H9 (cell line): ENCODE measurements at regions not wholly inside any gene's neighbourhood (a gene's known extent, or its start where the extent isn't known, plus 50 kb on each side); places are given as distances from the start of the nearest gene placed in this dataset.

Experiments
- DNase-seq: peaks from one replicate; pipeline ENCODE4 v3.0.0-alpha.2; 2017
- H2AFZ ChIP-seq: one replicate; pipeline ENCODE4 v1.6.1; 2013; ENCODE audit warnings: mild to moderate bottlenecking, low read length, control low read depth, moderate library complexity
- H2AK5ac ChIP-seq: 2 replicates; pipeline ENCODE4 v1.6.1; 2013; ENCODE audit warnings: low read length, control low read depth, mixed read lengths; ENCODE audit not compliant: insufficient read length
- H2BK120ac ChIP-seq: one replicate; pipeline ENCODE4 v1.6.1; 2013; ENCODE audit warnings: low read depth, mild to moderate bottlenecking, low read length, control low read depth, inconsistent platforms; ENCODE audit not compliant: poor library complexity, severe bottlenecking
- H2BK12ac ChIP-seq: 2 replicates; pipeline ENCODE4 v1.6.1; 2013; ENCODE audit warnings: low read length, control low read depth, mixed read lengths, low read depth; ENCODE audit not compliant: insufficient read length
- H2BK15ac ChIP-seq: 2 replicates; pipeline ENCODE4 v1.6.1; 2013; ENCODE audit warnings: low read depth, low read length, control low read depth
- H2BK20ac ChIP-seq: one replicate; pipeline ENCODE4 v1.6.1; 2013; ENCODE audit warnings: low read depth, mild to moderate bottlenecking, low read length, control low read depth, inconsistent platforms; ENCODE audit not compliant: poor library complexity, severe bottlenecking
- H2BK5ac ChIP-seq: 2 replicates; pipeline ENCODE4 v1.6.1; 2013; ENCODE audit warnings: low read length, control low read depth, mixed read lengths; ENCODE audit not compliant: insufficient read length
- H3K14ac ChIP-seq: 2 replicates; pipeline ENCODE4 v1.6.1; 2013; ENCODE audit warnings: low read length, control low read depth; ENCODE audit not compliant: insufficient read depth
- H3K18ac ChIP-seq: 2 replicates; pipeline ENCODE4 v1.6.1; 2013; ENCODE audit warnings: low read depth, mild to moderate bottlenecking, mixed read lengths, low read length, control low read depth; ENCODE audit not compliant: insufficient read length
- H3K23ac ChIP-seq: 2 replicates; pipeline ENCODE4 v1.6.1; 2013; ENCODE audit warnings: low read length, control low read depth, mixed read lengths, low read depth; ENCODE audit not compliant: insufficient read length
- H3K23me2 ChIP-seq: 2 replicates; pipeline ENCODE4 v1.6.1; 2013; ENCODE audit warnings: low read depth, mild to moderate bottlenecking, mixed read lengths, low read length, control low read depth; ENCODE audit not compliant: insufficient read length, poor library complexity, severe bottlenecking
- H3K27ac ChIP-seq: 2 replicates; pipeline ENCODE4 v1.5.1; 2013; ENCODE audit warnings: low read length, control low read depth, mixed read lengths, low read depth; ENCODE audit not compliant: insufficient read length
- H3K27me3 ChIP-seq: 2 replicates; pipeline ENCODE4 v1.6.1; 2013; ENCODE audit warnings: low read length, control low read depth, inconsistent platforms; ENCODE audit not compliant: insufficient read depth
- H3K4ac ChIP-seq: 2 replicates; pipeline ENCODE4 v1.6.1; 2013; ENCODE audit warnings: low read depth, mild to moderate bottlenecking, control low read depth, inconsistent platforms, low read length, moderate library complexity
- H3K4me1 ChIP-seq: 2 replicates; pipeline ENCODE4 v1.6.1; 2013; ENCODE audit warnings: low read length, control low read depth, inconsistent platforms; ENCODE audit not compliant: insufficient read depth
- H3K4me2 ChIP-seq: 2 replicates; pipeline ENCODE4 v1.6.1; 2013; ENCODE audit warnings: low read length, control low read depth, mixed read lengths; ENCODE audit not compliant: insufficient read length, insufficient read depth
- H3K56ac ChIP-seq: 2 replicates; pipeline ENCODE4 v1.6.1; 2013; ENCODE audit warnings: low read depth, mild to moderate bottlenecking, mixed read lengths, low read length, control low read depth; ENCODE audit not compliant: insufficient read length
- H3K79me1 ChIP-seq: 2 replicates; pipeline ENCODE4 v1.6.1; 2013; ENCODE audit warnings: low read depth, mild to moderate bottlenecking, moderate library complexity, low read length, control low read depth, inconsistent platforms; ENCODE audit not compliant: insufficient read depth, poor library complexity, severe bottlenecking
- H3K79me2 ChIP-seq: 2 replicates; pipeline ENCODE4 v1.6.1; 2013; ENCODE audit warnings: low read length, control low read depth, inconsistent platforms; ENCODE audit not compliant: insufficient read depth
- H3K9ac ChIP-seq: 2 replicates; pipeline ENCODE4 v1.6.1; 2013; ENCODE audit warnings: low read length, control low read depth, mixed read lengths; ENCODE audit not compliant: insufficient read length; ENCODE audit errors: extremely low read depth
- H3K9me3 ChIP-seq: one replicate; pipeline ENCODE4 v1.6.1; 2013; ENCODE audit warnings: low read depth, low read length, inconsistent platforms; ENCODE audit not compliant: control insufficient read depth
- H3T11ph ChIP-seq: one replicate; pipeline ENCODE4 v1.6.1; 2013; ENCODE audit warnings: mild to moderate bottlenecking, low read length, control low read depth, inconsistent platforms
- H4K20me1 ChIP-seq: one replicate; pipeline ENCODE4 v1.6.1; 2013; ENCODE audit not compliant: control insufficient read depth, insufficient read length, insufficient read depth
- H4K5ac ChIP-seq: 2 replicates; pipeline ENCODE4 v1.6.1; 2013; ENCODE audit warnings: low read depth, mild to moderate bottlenecking, mixed read lengths, low read length, control low read depth; ENCODE audit not compliant: insufficient read length
- H4K8ac ChIP-seq: replicated peaks from 2 replicates; pipeline ENCODE4 v1.6.1; 2013; ENCODE audit warnings: low read length, control low read depth, mixed read lengths, low read depth; ENCODE audit not compliant: insufficient read length
- H4K91ac ChIP-seq: 2 replicates; pipeline ENCODE4 v1.6.1; 2013; ENCODE audit warnings: low read depth, mild to moderate bottlenecking, moderate library complexity, mixed read lengths, low read length, control low read depth; ENCODE audit not compliant: insufficient read length
- H3K27ac Mint-ChIP-seq, 3 experiments: 2 replicates in 2 of 3; 3 replicates in 1 of 3; pipeline ENCODE4 v1.8.0; 2020 to 2021; ENCODE audit warnings: mixed read lengths in 3 of 3, mild to moderate bottlenecking in 1 of 3, moderate library complexity in 1 of 3
- H3K27me3 Mint-ChIP-seq: 2 replicates; pipeline ENCODE4 v1.8.0; 2021; ENCODE audit warnings: low read depth, mild to moderate bottlenecking, moderate library complexity, mixed read lengths
- H3K36me3 Mint-ChIP-seq, 3 experiments: 2 replicates in 2 of 3; 3 replicates in 1 of 3; pipeline ENCODE4 v1.8.0; 2020 to 2021; ENCODE audit warnings: low read depth in 3 of 3, mixed read lengths in 3 of 3; ENCODE audit not compliant: insufficient read depth in 1 of 3
- H3K4me1 Mint-ChIP-seq, 2 experiments: 2 replicates each; pipeline ENCODE4 v1.8.0; 2020; ENCODE audit warnings: mixed read lengths in 2 of 2
- H3K4me3 Mint-ChIP-seq, 2 experiments: 2 replicates in 1 of 2; 3 replicates in 1 of 2; pipeline ENCODE4 v1.8.0; 2020 to 2021; ENCODE audit warnings: mild to moderate bottlenecking in 2 of 2, mixed read lengths in 2 of 2, moderate library complexity in 1 of 2
- H3K9me3 Mint-ChIP-seq, 2 experiments: 2 replicates in 1 of 2; 3 replicates in 1 of 2; pipeline ENCODE4 v1.8.0; 2020; ENCODE audit warnings: mild to moderate bottlenecking in 2 of 2, mixed read lengths in 2 of 2, moderate library complexity in 1 of 2
- CTCF ChIP-seq: fragments of 200-600 bp; sonication (generic); conservative IDR thresholded peaks from 3 replicates; pipeline ENCODE4 v1.8.0; 2021; ENCODE audit warnings: antibody characterized with exemption, mild to moderate bottlenecking
- WGBS: extraction: QIAGEN DNeasy Blood & Tissue Kit; methylation state at CpG from one replicate; pipeline ENCODE4 v1.1.7; 2013; ENCODE audit warnings: missing lambda C conversion rate, low lambda C conversion rate, mixed read lengths; ENCODE audit not compliant: insufficient read length; ENCODE audit errors: extremely low coverage; 5-methylcytosine and 5-hydroxymethylcytosine counted together

GRCh38 chr15:69578252-69578651, 125.6 kb downstream of the RPLP1 start:
- no peak overlapping the region for H4K8ac ChIP-seq
- peaks cover 2% of the 10 kb centered on the region; the same call in 1 of the 2 replicates for H3K27me3 Mint-ChIP-seq
- DNase-seq = no peak
- no peaks in the 10 kb centered on the region for H3K4me1 ChIP-seq
- H3K4me1 Mint-ChIP-seq = peaks cover 27 to 36% of the 10 kb centered on the region in 2 experiments
- H3K9me3 Mint-ChIP-seq = peaks cover 3 to 7% of the 10 kb centered on the region in 2 experiments; a peak in 3 of 5 replicates
- no peak overlapping the region for H2BK12ac ChIP-seq
- H2BK120ac ChIP-seq = no peak overlapping the region
- no peaks in the 10 kb centered on the region for H3K79me1 ChIP-seq
- H2AK5ac ChIP-seq = no peak overlapping the region
- peaks cover 0 to 7% (median 0%) of the 10 kb centered on the region in 3 experiments; a peak in 4 of 7 replicates for H3K36me3 Mint-ChIP-seq
- H2BK20ac ChIP-seq = no peak overlapping the region
- H3K18ac ChIP-seq = no peak overlapping the region
- no peak overlapping the region for H3K23ac ChIP-seq
- H3K9me3 ChIP-seq = no peaks in the 10 kb centered on the region
- no peak overlapping the region for H3K27ac ChIP-seq
- no peak overlapping the region for H3K56ac ChIP-seq
- WGBS = no CpG with 5 or more reads among the region's 9 CpGs
- H4K5ac ChIP-seq = no peak overlapping the region
- no peaks in the 10 kb centered on the region for H3K79me2 ChIP-seq
- no peak overlapping the region for H2AFZ ChIP-seq
- no peaks in the 10 kb centered on the region for H3K23me2 ChIP-seq
- H4K20me1 ChIP-seq = no peaks in the 10 kb centered on the region
- no peak for TF ChIP-seq CTCF
- no peak overlapping the region for H3K4ac ChIP-seq
- H2BK5ac ChIP-seq = no peak overlapping the region
- H3K4me3 Mint-ChIP-seq = no peak overlapping the region
- no peak overlapping the region for H3K27ac Mint-ChIP-seq
- H3K14ac ChIP-seq = no peak overlapping the region
- H2BK15ac ChIP-seq = no peak overlapping the region
- no peaks in the 10 kb centered on the region for H3K27me3 ChIP-seq
- H3K4me2 ChIP-seq = no peak overlapping the region
- H4K91ac ChIP-seq = no peak overlapping the region
- no peak overlapping the region for H3K9ac ChIP-seq
- no peak overlapping the region for H3T11ph ChIP-seq
